ENCODE measurements at regions not wholly inside any gene's neighbourhood (a gene's known extent, or its start where the extent isn't known, plus 50 kb on each side); places are given as distances from the start of the nearest gene placed in this dataset.

- TF ChIP-seq POLR2A (IDR thresholded peaks at IDR 0.05; ENCODE audit: low read length) (no peak), GATA1 (IDR thresholded peaks at IDR 0.05; ENCODE audit: low read depth, low read length) (no peak)
Measured at GRCh38 chr1:217273866-217274265, 357.0 kb downstream of the GPATCH2 start.

GRCh38 chr1:217272385-217272784, 358.5 kb downstream of the GPATCH2 start:
- TF ChIP-seq POLR2A (IDR thresholded peaks at IDR 0.05; ENCODE audit: low read length) (no peak), GATA1 (IDR thresholded peaks at IDR 0.05; ENCODE audit: low read depth, low read length) (no peak)
- DNase-seq, result no peak

More at GRCh38 chr1:217273866-217274265, 357.0 kb downstream of the GPATCH2 start:
- no peak for DNase-seq

GRCh38 chr1:217270101-217270500, 360.8 kb downstream of the GPATCH2 start:
- no peak for TF ChIP-seq GATA1 (IDR thresholded peaks at IDR 0.05; ENCODE audit: low read depth, low read length)
- TF ChIP-seq POLR2A (IDR thresholded peaks at IDR 0.05; ENCODE audit: low read length), result no peak

GRCh38 chr1:217268058-217268457, 362.8 kb downstream of the GPATCH2 start:
- DNase-seq, result no peak
- TF ChIP-seq GATA1 (IDR thresholded peaks at IDR 0.05; ENCODE audit: low read depth, low read length) (no peak), POLR2A (IDR thresholded peaks at IDR 0.05; ENCODE audit: low read length) (no peak)

More at GRCh38 chr1:217270101-217270500, 360.8 kb downstream of the GPATCH2 start:
- DNase-seq, result no peak

- TF ChIP-seq POLR2A (IDR thresholded peaks at IDR 0.05; ENCODE audit: low read length) (no peak), GATA1 (IDR thresholded peaks at IDR 0.05; ENCODE audit: low read depth, low read length) (no peak)
- no peak for DNase-seq
Measured at GRCh38 chr1:217261636-217262035, 369.3 kb downstream of the GPATCH2 start.

GRCh38 chr1:217260676-217261075, 370.2 kb downstream of the GPATCH2 start:
- no peak for TF ChIP-seq POLR2A (IDR thresholded peaks at IDR 0.05; ENCODE audit: low read length)
- DNase-seq, result no peak

GRCh38 chr1:217253985-217254384, 376.9 kb downstream of the GPATCH2 start:
- no peak for TF ChIP-seq POLR2A (IDR thresholded peaks at IDR 0.05; ENCODE audit: low read length)
- TF ChIP-seq GATA1 (IDR thresholded peaks at IDR 0.05; ENCODE audit: low read depth, low read length), result no peak
- DNase-seq, result no peak

- no peak for TF ChIP-seq POLR2A (IDR thresholded peaks at IDR 0.05; ENCODE audit: low read length)
- no peak for TF ChIP-seq GATA1 (IDR thresholded peaks at IDR 0.05; ENCODE audit: low read depth, low read length)
- no peak for DNase-seq
Measured at GRCh38 chr1:217253351-217253750, 377.5 kb downstream of the GPATCH2 start.

- TF ChIP-seq GATA1 (IDR thresholded peaks at IDR 0.05; ENCODE audit: low read depth, low read length) (no peak), POLR2A (IDR thresholded peaks at IDR 0.05; ENCODE audit: low read length) (no peak)
- no peak for DNase-seq
Measured at GRCh38 chr1:217251121-217251520, 379.8 kb downstream of the GPATCH2 start.

- DNase-seq, result no peak
- TF ChIP-seq GATA1 (IDR thresholded peaks at IDR 0.05; ENCODE audit: low read depth, low read length) (no peak), POLR2A (IDR thresholded peaks at IDR 0.05; ENCODE audit: low read length) (no peak)
Measured at GRCh38 chr1:217249857-217250256, 381.0 kb downstream of the GPATCH2 start.

GRCh38 chr1:217244971-217245370, 385.9 kb downstream of the GPATCH2 start:
- no peak for TF ChIP-seq POLR2A (IDR thresholded peaks at IDR 0.05; ENCODE audit: low read length)
- no peak for TF ChIP-seq GATA1 (IDR thresholded peaks at IDR 0.05; ENCODE audit: low read depth, low read length)
- DNase-seq, result no peak

GRCh38 chr1:217240656-217241055, 390.2 kb downstream of the GPATCH2 start:
- DNase-seq, result no peak

GRCh38 chr1:217238945-217239344, 391.9 kb downstream of the GPATCH2 start:
- DNase-seq, result no peak
- no peak for TF ChIP-seq GATA1 (IDR thresholded peaks at IDR 0.05; ENCODE audit: low read depth, low read length)
- TF ChIP-seq POLR2A (IDR thresholded peaks at IDR 0.05; ENCODE audit: low read length), result no peak

More at GRCh38 chr1:217240656-217241055, 390.2 kb downstream of the GPATCH2 start:
- TF ChIP-seq POLR2A (IDR thresholded peaks at IDR 0.05; ENCODE audit: low read length), result no peak
- no peak for TF ChIP-seq GATA1 (IDR thresholded peaks at IDR 0.05; ENCODE audit: low read depth, low read length)

GRCh38 chr1:217230412-217230811, 400.5 kb downstream of the GPATCH2 start:
- TF ChIP-seq POLR2A (IDR thresholded peaks at IDR 0.05; ENCODE audit: low read length) (no peak), GATA1 (IDR thresholded peaks at IDR 0.05; ENCODE audit: low read depth, low read length) (no peak)
- DNase-seq, result no peak

- DNase-seq, result no peak
- no peak for TF ChIP-seq GATA1 (IDR thresholded peaks at IDR 0.05; ENCODE audit: low read depth, low read length)
Measured at GRCh38 chr1:217228689-217229088, 402.2 kb downstream of the GPATCH2 start.

- DNase-seq, result no peak
- TF ChIP-seq POLR2A (IDR thresholded peaks at IDR 0.05; ENCODE audit: low read length) (no peak), GATA1 (IDR thresholded peaks at IDR 0.05; ENCODE audit: low read depth, low read length) (no peak)
Measured at GRCh38 chr1:217224201-217224600, 406.7 kb downstream of the GPATCH2 start.
